HG03097 (cell line): ENCODE measurements at regions not wholly inside any gene's neighbourhood (a gene's known extent, or its start where the extent isn't known, plus 50 kb on each side); places are given as distances from the start of the nearest gene placed in this dataset.
"Not testable (repeated sequence)": the region's sequence is repeated elsewhere in the genome, so short reads cannot be mapped to it uniquely, and the experiment has no call there.

ENCODE experiments used
- ATAC-seq: cut with Tn5 transposase; IDR thresholded peaks from one replicate; pipeline ENCODE4 v1.9.1; 2021; ENCODE audit not compliant: unreplicated experiment, low FRiP score

DNA sequence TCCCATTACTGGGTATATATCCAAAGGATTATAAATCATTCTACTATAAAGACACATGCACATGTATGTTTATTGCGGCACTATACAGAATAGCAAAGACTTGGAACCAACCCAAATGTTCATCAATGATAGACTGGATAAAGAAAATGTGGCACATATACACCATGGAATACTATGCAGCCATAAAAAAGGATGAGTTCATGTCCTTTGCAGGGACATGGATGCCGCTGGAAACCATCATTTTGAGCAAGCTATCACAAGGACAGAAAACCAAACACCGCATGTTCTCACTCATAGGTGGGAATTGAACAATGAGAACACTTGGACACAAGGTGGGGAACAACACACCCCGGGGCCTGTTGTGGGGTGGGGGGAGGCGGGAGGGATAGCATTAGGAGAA, 57.0 kb upstream of the NEUROD1 start:
- ATAC-seq, result not testable (repeated sequence)

GRCh38 chr2:181738074-181738473, 57.8 kb upstream of the NEUROD1 start:
- ATAC-seq, result no peak

GRCh38 chr2:181738563-181738962, 58.2 kb upstream of the NEUROD1 start:
- no peak for ATAC-seq

- ATAC-seq, result no peak
Observed at GRCh38 chr2:181741756-181742155, 61.4 kb upstream of the NEUROD1 start.

DNA sequence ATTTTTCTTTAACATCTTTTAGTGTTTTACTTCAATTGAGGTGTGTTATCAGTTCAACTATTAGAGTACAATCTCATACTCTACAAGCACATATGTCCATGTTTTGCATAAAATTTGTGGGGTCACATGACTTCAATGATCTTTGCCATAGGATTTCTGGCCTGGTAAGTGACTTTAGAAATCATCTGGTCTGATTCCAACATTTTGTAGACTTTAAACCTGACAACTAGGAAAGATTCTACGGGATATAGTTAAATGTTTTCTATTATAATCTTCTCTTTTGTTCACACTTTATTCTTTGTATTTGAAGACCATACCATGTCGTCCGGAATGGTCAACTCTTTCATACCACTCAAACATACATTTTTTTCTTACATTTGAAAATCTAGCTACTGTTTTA, 62.0 kb upstream of the NEUROD1 start:
- ATAC-seq, result no peak

GRCh38 chr2:181742922-181743722, 62.8 kb upstream of the NEUROD1 start:
- peak; percentile 57 for ATAC-seq

- no peak for ATAC-seq
Observed at GRCh38 chr2:181743723-181744031, 63.4 kb upstream of the NEUROD1 start.

DNA sequence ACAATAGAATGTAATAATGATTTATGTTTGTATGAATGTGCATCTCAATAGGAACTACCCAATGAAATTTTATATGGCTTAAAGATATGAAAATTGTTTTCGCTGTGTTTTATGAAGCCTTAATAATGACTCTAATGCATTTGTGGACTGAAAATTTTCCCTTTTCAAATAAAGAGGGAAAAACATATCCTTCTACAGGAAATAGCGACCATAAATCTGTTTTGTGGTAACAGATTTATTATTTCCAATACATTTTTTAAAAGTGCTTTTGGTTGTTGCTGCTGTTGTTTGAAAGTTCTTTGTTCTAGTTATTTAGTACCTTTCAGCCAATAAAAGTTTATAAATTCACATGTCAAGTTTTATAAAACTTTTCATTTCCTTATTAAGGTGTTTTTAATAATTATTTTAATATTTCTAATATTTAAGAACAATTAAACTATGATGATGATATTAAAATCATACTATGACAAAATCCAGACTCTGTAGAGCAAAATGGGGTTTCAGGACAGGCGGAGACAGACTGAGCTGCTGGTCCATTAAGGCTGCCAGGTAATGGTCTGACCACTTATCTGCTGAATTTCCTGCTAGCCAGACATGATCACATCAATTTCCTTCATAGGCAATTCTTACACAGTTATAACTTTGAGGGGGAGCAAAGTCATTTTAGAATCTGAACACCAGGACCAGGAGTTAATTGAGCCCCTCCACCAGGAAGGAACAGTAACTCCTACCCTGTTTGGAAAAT, 65.7 kb upstream of the NEUROD1 start:
- no peak for ATAC-seq

DNA sequence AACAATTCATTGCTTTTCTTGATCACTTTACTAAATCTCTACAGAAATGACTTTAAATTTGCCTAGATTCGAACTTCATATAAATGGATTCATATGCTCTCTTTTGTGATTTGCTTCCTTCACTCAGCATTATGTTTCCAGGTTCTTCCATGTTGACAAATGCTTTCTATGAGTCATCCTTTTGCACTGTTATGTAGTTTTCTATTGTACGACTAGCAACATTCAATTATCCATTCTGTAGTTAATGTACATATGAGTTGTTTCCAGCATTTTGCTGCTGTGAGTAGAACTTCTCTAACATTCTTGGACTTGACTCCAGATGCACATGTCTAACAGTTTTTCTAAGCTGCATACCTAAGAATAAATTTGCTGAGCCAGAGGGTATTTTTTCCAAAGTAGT, 66.5 kb upstream of the NEUROD1 start:
- no peak for ATAC-seq

DNA sequence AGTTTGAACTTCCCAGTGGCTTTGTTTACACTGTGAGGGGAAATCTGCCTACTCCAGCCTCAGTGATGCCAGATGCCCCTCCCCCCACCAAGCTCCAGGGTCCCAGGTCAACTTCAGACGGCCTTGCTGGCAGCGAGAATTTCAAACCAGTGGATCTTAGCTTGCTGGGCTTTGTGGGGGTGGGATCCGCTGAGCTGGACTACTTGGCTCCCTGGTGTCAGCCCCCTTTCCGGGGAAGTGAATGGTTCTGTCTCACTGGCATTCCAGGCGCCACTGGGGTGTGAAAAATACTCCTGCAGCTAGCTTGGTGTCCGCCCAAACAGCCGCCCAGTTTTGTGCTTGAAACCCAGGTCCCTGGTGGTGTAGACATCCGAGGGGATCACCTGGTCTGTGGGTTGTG, 70.0 kb upstream of the NEUROD1 start:
- no peak for ATAC-seq

DNA sequence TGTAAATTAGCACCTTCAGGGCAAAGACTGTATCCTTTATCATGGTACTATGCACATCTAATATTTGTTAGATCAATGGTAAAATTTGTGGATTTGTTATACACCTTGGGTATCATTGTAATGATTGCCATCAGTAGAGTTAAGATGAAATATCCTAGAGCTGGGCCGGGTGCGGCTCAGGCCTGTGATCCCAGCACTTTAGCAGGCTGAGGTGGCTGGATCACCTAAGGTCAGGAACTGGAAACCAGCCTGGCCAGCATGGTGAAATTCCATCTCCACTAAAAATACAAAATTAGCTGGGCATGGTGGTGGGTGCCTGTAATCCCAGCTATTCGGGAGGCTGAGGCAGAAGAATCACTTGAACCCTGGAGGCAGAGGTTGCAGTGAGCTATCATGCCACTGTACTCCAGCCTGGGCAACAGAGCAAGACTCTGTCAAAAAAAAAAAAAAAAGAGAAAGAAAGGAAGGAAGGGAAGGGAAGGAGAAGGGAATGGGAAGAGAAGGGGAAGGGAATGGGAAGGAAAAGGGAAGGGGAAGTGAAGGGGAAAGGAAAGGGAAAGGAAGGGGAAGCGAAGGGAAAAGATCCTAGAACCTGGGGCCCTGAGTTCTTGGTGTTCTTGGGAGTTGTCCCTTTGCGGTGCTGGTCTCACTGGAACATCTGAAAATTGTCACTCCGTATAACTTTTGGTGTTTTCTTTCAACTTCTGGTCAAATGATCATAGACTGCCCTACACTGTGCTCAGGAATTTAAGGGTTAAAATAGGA, 71.1 kb upstream of the NEUROD1 start:
- no peak for ATAC-seq

DNA sequence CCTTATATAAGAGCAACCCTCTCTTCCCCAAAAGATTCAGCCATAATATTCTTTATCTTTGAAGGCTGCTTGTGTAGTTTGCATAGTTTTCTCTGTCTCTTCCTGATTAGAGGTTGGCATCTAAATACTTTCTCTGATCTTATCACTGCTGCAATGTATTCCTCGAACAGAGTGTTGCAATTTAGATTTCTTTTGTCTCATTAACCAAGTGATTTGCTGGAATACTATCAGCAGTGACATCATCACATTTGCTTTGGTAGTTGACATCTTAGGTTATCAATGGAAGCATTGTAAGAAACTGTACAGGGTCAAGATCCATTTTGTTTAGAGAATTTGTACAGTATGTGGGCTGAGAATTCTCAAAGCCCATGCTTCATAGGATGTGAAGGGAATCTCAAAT, 72.0 kb upstream of the NEUROD1 start:
- no peak for ATAC-seq

DNA sequence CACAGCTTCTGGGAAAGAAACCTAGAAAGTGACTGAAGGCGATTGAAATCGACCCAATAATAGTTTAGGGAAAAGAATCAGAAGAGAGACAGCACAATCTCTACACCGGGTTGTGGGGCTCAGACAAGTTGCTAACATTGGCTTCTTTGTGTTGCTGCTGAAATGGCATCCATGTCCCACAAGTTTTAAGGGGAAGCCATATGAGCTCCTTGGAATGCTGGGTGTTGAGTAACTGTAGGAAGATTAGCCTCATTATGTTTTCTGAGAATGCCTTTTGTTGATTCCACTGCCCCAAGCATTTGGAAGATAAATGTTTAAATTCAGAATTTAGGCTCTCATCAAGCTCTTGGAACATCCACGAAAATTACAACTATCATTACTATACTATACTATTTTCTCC, 73.4 kb upstream of the NEUROD1 start:
- no peak for ATAC-seq

GRCh38 chr2:181754105-181754504, 73.8 kb upstream of the NEUROD1 start:
- ATAC-seq, result no peak

DNA sequence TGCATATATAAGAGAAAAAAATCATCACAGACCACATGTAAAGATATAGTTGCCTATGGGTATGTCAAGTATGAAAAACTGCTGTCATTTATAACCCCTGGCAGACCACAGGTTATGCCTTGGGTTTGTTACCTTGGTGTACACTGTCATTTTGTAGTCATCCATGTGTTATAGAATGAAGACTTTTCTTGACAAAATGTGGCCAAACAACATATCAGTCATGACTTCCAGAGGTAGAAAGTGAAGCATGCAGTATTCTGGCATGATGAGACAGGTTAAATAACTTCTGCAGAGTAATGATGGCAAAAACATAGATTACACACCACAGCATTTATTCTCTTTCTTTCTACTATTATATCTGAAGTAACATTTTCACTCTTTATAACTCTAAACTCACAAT, 74.9 kb upstream of the NEUROD1 start:
- no peak for ATAC-seq

DNA sequence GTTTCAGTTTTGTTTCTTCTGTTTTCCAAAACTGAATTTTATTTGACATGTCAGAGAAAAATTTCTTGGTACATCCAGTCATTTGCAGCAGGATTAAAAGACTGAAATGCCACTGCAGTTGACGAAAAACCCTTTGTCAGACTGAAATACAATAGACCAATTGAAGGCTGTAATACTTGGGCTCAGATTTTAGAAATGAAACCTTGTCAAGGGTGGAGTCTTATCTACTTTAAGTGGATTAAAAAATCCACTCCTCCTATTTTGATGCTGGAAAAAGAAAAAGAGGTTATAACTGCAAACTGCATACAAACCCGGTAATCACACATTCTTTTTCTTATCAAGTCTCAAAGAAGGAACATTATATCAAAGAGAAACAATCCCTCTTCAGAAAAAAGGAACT, 80.2 kb upstream of the NEUROD1 start:
- no peak for ATAC-seq

GRCh38 chr2:181761175-181761574, 80.9 kb upstream of the NEUROD1 start:
- ATAC-seq, result no peak

GRCh38 chr2:181762000-181762399, 81.7 kb upstream of the NEUROD1 start:
- ATAC-seq, result no peak

- ATAC-seq, result no peak
Observed at GRCh38 chr2:181762848-181763247, 82.5 kb upstream of the NEUROD1 start.

DNA sequence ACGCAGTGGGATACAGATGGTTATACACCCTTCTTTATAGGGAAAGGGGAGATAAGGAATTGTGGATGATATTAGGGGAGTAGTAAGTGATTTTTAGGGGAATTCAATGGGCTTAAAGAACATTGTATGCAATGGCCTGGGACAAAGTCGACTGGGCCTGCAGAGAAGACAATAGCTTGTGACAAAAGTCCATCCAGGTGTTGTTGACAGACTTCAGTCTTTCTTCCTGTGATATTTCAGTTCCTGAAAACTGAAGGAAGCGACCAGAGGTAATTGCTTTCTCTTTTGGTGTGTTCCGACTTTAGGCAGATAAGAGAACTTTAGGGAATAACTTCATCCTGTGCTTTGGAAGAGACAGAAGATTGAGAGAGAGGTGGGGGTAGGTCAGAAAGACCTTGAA, 83.1 kb upstream of the NEUROD1 start:
- ATAC-seq, result no peak

DNA sequence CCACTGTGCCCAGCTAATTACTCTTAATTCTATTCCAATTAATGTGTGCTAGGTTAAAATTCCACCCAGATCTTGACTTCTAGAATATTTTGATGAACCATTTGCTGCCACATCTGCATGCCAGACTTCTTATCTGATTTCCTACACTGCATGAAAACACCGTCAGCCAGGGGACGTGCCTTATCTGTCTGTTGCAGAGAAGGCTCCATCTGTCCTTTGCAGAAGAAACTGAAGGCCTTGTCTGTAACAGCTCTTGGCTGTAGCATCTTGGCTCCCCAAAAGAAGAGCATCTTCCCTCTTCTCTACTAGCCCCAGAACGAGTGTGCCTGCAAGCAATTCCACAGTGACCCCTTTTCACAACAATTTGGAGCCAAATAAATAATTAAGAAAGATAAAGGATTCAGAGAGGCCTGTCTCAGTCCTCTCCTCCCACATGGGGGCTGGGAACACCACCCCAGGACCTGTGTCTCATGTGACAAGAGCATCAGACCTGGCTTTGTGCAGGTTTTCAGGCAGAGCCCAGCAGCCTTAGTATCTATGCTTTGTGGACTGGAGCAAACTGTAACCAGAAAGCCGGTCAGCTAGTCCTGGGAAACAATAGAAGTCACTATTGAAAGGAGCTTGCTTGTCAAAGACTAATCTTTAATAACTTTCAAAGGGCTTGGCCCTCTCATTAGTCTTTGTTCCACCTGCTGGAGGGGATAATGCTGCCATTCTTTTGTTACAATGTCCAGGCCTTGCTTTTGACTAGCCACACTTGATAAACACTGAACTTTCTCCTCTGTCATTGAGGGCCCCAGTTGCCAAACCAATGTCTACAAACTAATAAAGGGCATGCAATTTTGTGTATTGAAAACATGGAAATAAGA, 84.0 kb upstream of the NEUROD1 start:
- ATAC-seq, result no peak
